GM12878 (cell line): ENCODE measurements at regions not wholly inside any gene's neighbourhood (a gene's known extent, or its start where the extent isn't known, plus 50 kb on each side); places are given as distances from the start of the nearest gene placed in this dataset.

Experiments
- CREB1 ChIP-seq: IDR thresholded peaks from 2 replicates; pipeline ENCODE4 v1.6.1; 2012; ENCODE audit warnings: low read depth, mild to moderate bottlenecking, inconsistent platforms
- E2F4 ChIP-seq: IDR thresholded peaks from 2 replicates; pipeline ENCODE4 v1.6.1; 2012; ENCODE audit warnings: low read depth, low read length, improper control_type of control experiment
- MAX ChIP-seq: IDR thresholded peaks from 2 replicates; pipeline ENCODE4 v1.6.1; 2012; ENCODE audit warnings: low read depth, low read length, improper control_type of control experiment
- POLR2AphosphoS5 ChIP-seq: IDR thresholded peaks from 2 replicates; pipeline ENCODE4 v1.6.1; 2011; ENCODE audit warnings: mild to moderate bottlenecking, low read length, inconsistent platforms
- RFX5 ChIP-seq: IDR thresholded peaks from 2 replicates; pipeline ENCODE4 v1.6.1; 2011; ENCODE audit warnings: low read depth, low read length, improper control_type of control experiment
- TBL1XR1 ChIP-seq: IDR thresholded peaks from 2 replicates; pipeline ENCODE4 v1.6.1; 2012; ENCODE audit warnings: low read depth, low read length, improper control_type of control experiment

GRCh38 chr1:117290890-117291289, 76.4 kb upstream of the MAN1A2 start:
- TF ChIP-seq MAX (no peak), CREB1 (no peak), TBL1XR1 (no peak), E2F4 (no peak), RFX5 (no peak), POLR2AphosphoS5 (no peak)
